CD4-positive, alpha-beta T cell (primary cell): ENCODE measurements at regions not wholly inside any gene's neighbourhood (a gene's known extent, or its start where the extent isn't known, plus 50 kb on each side); places are given as distances from the start of the nearest gene placed in this dataset.

ENCODE experiments used
- ATAC-seq: fragments of 200-7000 bp; cut with Tn5 transposase; one replicate; pipeline ENCODE4 v1.10.0; 2022; ENCODE audit warnings: mild to moderate bottlenecking; ENCODE audit not compliant: poor library complexity
- CTCF ChIA-PET: fragments of 350-600 bp; sonication (Branson Sonifier 250); formaldehyde crosslinking; loops from one replicate; lab custom pipeline; 2021; ENCODE audit warnings: antibody characterized with exemption, inconsistent platforms; lab: Charles Lee
- POLR2A ChIA-PET: fragments of 350-600 bp; sonication (Branson Sonifier 250); formaldehyde crosslinking; loops from one replicate; lab custom pipeline; 2021; ENCODE audit warnings: antibody characterized with exemption, inconsistent platforms; lab: Charles Lee
- DNase-seq, 14 experiments: peaks; one replicate each; pipeline ENCODE4 v3.0.0-alpha.2; 2013 to 2020; ENCODE audit warnings: mixed read lengths in 2 of 14
- H3K27ac ChIP-seq, 2 donors: one replicate each; pipeline versions ENCODE4 v1.5.1 to v1.7.0; 2013; ENCODE audit warnings: low read length in 2 of 2, low read depth in 1 of 2, mild to moderate bottlenecking in 1 of 2
- H3K27me3 ChIP-seq, 2 experiments: 1 replicate in 1 of 2; 2 replicates in 1 of 2; pipeline versions ENCODE4 v1.6.1 to v1.7.0; 2013; ENCODE audit warnings: low read length in 2 of 2, control low read depth in 1 of 2, mild to moderate bottlenecking in 1 of 2, moderate library complexity in 1 of 2; ENCODE audit not compliant: insufficient read depth in 2 of 2, control insufficient read depth in 1 of 2
- H3K36me3 ChIP-seq: one replicate; pipeline ENCODE4 v1.6.1; 2013; ENCODE audit warnings: low read length, control low read depth; ENCODE audit not compliant: insufficient read depth
- H3K4me1 ChIP-seq: one replicate; pipeline ENCODE4 v1.6.1; 2013; ENCODE audit warnings: low read length, control low read depth; ENCODE audit not compliant: insufficient read depth
- H3K4me3 ChIP-seq: one replicate; pipeline ENCODE4 v1.5.1; 2013; ENCODE audit warnings: mild to moderate bottlenecking, low read length, moderate library complexity
- H3K9me3 ChIP-seq, 2 experiments: 1 replicate in 1 of 2; 2 replicates in 1 of 2; pipeline versions ENCODE4 v1.6.1 to v1.7.0; 2013; ENCODE audit warnings: low read length in 2 of 2, mild to moderate bottlenecking in 2 of 2, control low read depth in 1 of 2, moderate library complexity in 1 of 2; ENCODE audit not compliant: control insufficient read depth in 1 of 2, insufficient read depth in 1 of 2
- H3K27ac Mint-ChIP-seq: one replicate; pipeline ENCODE4 v1.8.0; 2020; ENCODE audit warnings: mixed read lengths
- H3K27me3 Mint-ChIP-seq: one replicate; pipeline ENCODE4 v1.8.0; 2021; ENCODE audit warnings: mixed read lengths
- H3K36me3 Mint-ChIP-seq: one replicate; pipeline ENCODE4 v1.8.0; 2021; ENCODE audit warnings: low read depth, mixed read lengths
- H3K4me1 Mint-ChIP-seq: one replicate; pipeline ENCODE4 v1.8.0; 2021; ENCODE audit warnings: low read depth, mixed read lengths
- H3K4me3 Mint-ChIP-seq: one replicate; pipeline ENCODE4 v1.8.0; 2020; ENCODE audit warnings: mild to moderate bottlenecking, mixed read lengths
- H3K9me3 Mint-ChIP-seq: one replicate; pipeline ENCODE4 v1.8.0; 2020; ENCODE audit warnings: mixed read lengths
- intact Hi-C, 2 experiments: fragments of 100-400 bp; cut with DNase I in 1 of 2; cut with micrococcal nuclease in 1 of 2; formaldehyde crosslinking; loops; one replicate each; pipeline versions ENCODE4 v1.15.1 to v1.9.0; 2023 to 2025; cut with DNase I, micrococcal nuclease
- TF ChIP-seq, protein P1 (sequence below): fragments of 200-600 bp; IDR thresholded peaks from one replicate; pipeline ENCODE4 v1.8.0; 2022; ENCODE audit warnings: antibody characterized with exemption, mild to moderate bottlenecking

DNA sequence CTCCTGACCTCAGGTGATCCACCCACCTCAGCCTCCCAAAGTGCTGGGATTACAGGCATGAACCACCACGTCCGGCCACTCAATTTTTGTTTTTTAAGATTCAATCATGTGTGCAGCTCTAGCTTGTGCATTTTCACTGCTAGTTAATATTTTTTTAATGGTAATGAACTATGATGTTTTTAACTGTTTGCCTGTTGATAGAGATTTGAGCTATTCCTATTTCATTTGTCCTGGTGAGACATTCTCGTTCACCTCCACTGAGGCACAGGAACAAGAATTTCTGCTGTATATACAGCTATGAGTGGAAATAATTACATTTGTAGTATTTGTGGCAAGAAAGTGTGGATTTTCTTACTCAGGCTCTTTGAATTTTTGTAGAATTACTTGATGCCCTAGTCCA, 137.7 kb upstream of the MYOCD start:
- no peaks in the 10 kb centered on the region for H3K36me3 ChIP-seq
- no peaks in the 10 kb centered on the region for H3K4me1 ChIP-seq
- Mint-ChIP-seq H3K27ac (no peak overlapping the region), H3K36me3 (no peaks in the 10 kb centered on the region), H3K4me3 (no peak overlapping the region), H3K4me1 (no peaks in the 10 kb centered on the region), H3K27me3 (no peaks in the 10 kb centered on the region), H3K9me3 (peaks cover 3% of the 10 kb centered on the region)
- ATAC-seq: no peak
- no peak overlapping the region for H3K4me3 ChIP-seq
- POLR2A ChIA-PET: no interaction called here
- CTCF ChIA-PET: no interaction called here
- H3K27ac ChIP-seq: no peak overlapping the region
- intact Hi-C loops: no loop called here
- no peaks in the 10 kb centered on the region for H3K9me3 ChIP-seq
- TF ChIP-seq, protein P1, sequence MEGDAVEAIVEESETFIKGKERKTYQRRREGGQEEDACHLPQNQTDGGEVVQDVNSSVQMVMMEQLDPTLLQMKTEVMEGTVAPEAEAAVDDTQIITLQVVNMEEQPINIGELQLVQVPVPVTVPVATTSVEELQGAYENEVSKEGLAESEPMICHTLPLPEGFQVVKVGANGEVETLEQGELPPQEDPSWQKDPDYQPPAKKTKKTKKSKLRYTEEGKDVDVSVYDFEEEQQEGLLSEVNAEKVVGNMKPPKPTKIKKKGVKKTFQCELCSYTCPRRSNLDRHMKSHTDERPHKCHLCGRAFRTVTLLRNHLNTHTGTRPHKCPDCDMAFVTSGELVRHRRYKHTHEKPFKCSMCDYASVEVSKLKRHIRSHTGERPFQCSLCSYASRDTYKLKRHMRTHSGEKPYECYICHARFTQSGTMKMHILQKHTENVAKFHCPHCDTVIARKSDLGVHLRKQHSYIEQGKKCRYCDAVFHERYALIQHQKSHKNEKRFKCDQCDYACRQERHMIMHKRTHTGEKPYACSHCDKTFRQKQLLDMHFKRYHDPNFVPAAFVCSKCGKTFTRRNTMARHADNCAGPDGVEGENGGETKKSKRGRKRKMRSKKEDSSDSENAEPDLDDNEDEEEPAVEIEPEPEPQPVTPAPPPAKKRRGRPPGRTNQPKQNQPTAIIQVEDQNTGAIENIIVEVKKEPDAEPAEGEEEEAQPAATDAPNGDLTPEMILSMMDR: no peak
- no peak for DNase-seq
- no peaks in the 10 kb centered on the region for H3K27me3 ChIP-seq

DNA sequence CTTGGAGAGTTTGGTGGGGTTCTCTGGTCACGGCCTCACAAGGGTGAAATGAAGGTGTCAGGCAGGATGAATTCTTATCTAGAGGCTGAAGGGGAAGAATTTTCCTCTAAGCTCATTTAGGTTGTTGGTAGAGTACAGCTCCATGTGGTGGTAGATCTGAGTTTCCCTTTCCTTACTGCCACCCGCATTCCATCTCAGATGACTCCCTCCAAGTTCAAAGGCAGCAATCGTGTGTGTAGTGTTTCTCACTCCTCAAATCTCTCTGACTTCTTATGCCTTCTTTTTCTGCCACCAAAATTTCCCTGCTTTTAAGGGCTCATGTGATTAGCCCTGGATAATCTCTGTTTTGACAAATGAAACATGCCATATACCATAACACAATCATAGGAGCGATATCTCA, 135.5 kb upstream of the MYOCD start:
- ATAC-seq: no peak
- Mint-ChIP-seq H3K36me3 (no peaks in the 10 kb centered on the region), H3K9me3 (peaks cover 3% of the 10 kb centered on the region), H3K27me3 (no peaks in the 10 kb centered on the region), H3K4me3 (no peak overlapping the region), H3K4me1 (no peaks in the 10 kb centered on the region), H3K27ac (no peak overlapping the region)
- Histone ChIP-seq H3K9me3 (peaks cover 0 to 4% of the 10 kb centered on the region in 2 experiments), H3K27ac (no peak overlapping the region), H3K4me3 (no peak overlapping the region), H3K27me3 (no peaks in the 10 kb centered on the region), H3K4me1 (no peaks in the 10 kb centered on the region), H3K36me3 (no peaks in the 10 kb centered on the region)
- ChIA-PET CTCF (no interaction called here), POLR2A (no interaction called here)
- intact Hi-C loops: loop anchor here in 1 of 2 experiments (10.0 kb wide), 1 partner anchor 55 kb away; no protein-coding TSS in a partner anchor
- no peak for DNase-seq
- TF ChIP-seq, protein P1: no peak

DNA sequence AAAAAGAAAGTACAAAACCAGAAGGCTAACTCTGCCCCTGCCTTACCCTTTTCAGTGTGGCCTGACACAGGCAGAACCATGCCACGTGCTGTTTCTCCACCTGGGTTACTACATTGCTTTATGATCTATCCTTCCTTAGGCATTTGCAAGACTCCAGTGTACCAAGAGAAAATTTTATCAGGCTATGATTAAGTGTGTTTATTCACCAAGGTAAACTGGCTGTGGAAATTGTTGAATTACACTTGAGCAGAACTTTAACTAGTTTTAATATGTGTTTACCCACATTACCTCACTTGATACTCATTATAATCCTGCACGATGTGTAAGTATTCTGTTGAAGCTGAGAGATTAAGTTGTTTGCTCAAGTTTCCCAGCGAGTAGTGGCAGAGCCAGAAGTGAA, 129.7 kb upstream of the MYOCD start:
- no peak for DNase-seq
- no peak for ATAC-seq
- Mint-ChIP-seq H3K9me3 (peaks cover 3% of the 10 kb centered on the region), H3K4me1 (no peaks in the 10 kb centered on the region), H3K4me3 (no peak overlapping the region), H3K36me3 (no peaks in the 10 kb centered on the region), H3K27ac (no peak overlapping the region), H3K27me3 (no peaks in the 10 kb centered on the region)
- intact Hi-C loops: loop anchor here in 1 of 2 experiments (10.0 kb wide), 1 partner anchor 61 kb away; no protein-coding TSS in a partner anchor
- H3K27me3 ChIP-seq: no peaks in the 10 kb centered on the region
- H3K27ac ChIP-seq: no peak overlapping the region
- H3K36me3 ChIP-seq: no peaks in the 10 kb centered on the region
- H3K4me3 ChIP-seq: no peak overlapping the region
- H3K4me1 ChIP-seq: no peaks in the 10 kb centered on the region
- H3K9me3 ChIP-seq: peaks cover 0 to 10% of the 10 kb centered on the region in 2 experiments
- POLR2A ChIA-PET: no interaction called here
- TF ChIP-seq, protein P1: no peak
- CTCF ChIA-PET: no interaction called here
